ENCODE measurements at regions not wholly inside any gene's neighbourhood (a gene's known extent, or its start where the extent isn't known, plus 50 kb on each side); places are given as distances from the start of the nearest gene placed in this dataset.

DNA sequence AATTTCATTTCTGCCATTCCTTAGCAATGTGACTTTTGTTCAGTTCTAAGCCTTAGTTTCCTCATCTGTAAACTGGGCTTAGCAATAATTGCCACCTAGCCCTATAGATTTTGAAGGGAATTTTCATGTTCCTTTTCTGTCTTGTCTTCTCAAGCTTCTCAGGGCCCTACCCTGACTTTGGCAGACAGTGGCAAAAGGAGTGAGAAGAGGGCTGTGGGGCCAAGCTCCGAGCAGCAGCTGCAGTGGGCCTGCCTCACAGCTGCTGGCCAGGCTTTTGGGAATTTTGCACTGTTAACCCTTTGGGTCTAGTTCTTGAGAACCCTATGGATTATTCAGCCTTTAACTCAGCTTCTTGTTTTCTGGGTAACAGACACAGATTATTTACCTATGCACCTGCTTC lies 67.6 kb upstream of the IGSF1 start:
- Mint-ChIP-seq H3K27ac (no peak overlapping the region), H3K36me3 (ENCODE audit: low read depth) (no peaks in the 10 kb centered on the region), H3K4me1 (peaks cover 5% of the 10 kb centered on the region), H3K9me3 (no peaks in the 10 kb centered on the region), H3K27me3 (ENCODE audit: insufficient read depth) (no peaks in the 10 kb centered on the region), H3K4me3 (no peak overlapping the region)
- H3K4me3 ChIP-seq (ENCODE audit: low read length): no peak overlapping the region
- no peaks in the 10 kb centered on the region for H3K27me3 ChIP-seq (ENCODE audit: control insufficient read depth, insufficient read depth, low read length, poor library complexity, severe bottlenecking)
- no peaks in the 10 kb centered on the region for H3K9me3 ChIP-seq (ENCODE audit: control insufficient read depth, low read length)
- TF ChIP-seq, protein P1, sequence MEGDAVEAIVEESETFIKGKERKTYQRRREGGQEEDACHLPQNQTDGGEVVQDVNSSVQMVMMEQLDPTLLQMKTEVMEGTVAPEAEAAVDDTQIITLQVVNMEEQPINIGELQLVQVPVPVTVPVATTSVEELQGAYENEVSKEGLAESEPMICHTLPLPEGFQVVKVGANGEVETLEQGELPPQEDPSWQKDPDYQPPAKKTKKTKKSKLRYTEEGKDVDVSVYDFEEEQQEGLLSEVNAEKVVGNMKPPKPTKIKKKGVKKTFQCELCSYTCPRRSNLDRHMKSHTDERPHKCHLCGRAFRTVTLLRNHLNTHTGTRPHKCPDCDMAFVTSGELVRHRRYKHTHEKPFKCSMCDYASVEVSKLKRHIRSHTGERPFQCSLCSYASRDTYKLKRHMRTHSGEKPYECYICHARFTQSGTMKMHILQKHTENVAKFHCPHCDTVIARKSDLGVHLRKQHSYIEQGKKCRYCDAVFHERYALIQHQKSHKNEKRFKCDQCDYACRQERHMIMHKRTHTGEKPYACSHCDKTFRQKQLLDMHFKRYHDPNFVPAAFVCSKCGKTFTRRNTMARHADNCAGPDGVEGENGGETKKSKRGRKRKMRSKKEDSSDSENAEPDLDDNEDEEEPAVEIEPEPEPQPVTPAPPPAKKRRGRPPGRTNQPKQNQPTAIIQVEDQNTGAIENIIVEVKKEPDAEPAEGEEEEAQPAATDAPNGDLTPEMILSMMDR (conservative IDR thresholded peaks at IDR 0.05): no peak
- H3K36me3 ChIP-seq (ENCODE audit: control insufficient read depth, insufficient read depth, low read length): no peaks in the 10 kb centered on the region
- no peaks in the 10 kb centered on the region for H3K4me1 ChIP-seq (ENCODE audit: control insufficient read depth, insufficient read depth, low read length)
- DNase-seq: no peak
- WGBS, 2 experiments (ENCODE audit: insufficient coverage in 1 of 2, insufficient read length in 1 of 2): 92% methylated on average over 1 of the region's 1 CpG; no CpG with 5 or more reads in 1 of the 2 experiments
- H3K27ac ChIP-seq (ENCODE audit: low read depth, low read length): no peak overlapping the region
- H3K9ac ChIP-seq (ENCODE audit: extremely low read depth, low read length, poor library complexity, severe bottlenecking): no peak overlapping the region

DNA sequence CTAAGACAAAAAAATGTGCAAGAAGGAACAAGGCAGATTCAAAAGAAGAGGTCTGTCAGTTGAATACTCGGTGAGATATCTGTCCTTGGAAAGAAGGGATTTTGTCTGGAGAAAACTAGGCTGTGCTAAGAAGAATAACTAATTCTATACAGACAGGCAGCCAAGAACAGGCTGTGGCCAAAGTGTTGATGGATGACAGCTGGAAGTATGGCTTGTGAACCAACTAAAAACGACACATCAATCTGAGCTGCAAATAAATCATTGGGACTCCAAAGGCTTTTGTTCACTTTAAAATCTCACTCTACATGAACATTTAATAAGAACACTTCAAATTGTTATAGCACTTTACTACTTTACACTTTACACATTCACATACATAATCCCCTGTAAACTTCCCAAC lies 70.5 kb upstream of the IGSF1 start:
- Histone ChIP-seq H3K4me1 (ENCODE audit: control insufficient read depth, insufficient read depth, low read length) (no peaks in the 10 kb centered on the region), H3K27ac (ENCODE audit: low read depth, low read length) (no peak overlapping the region), H3K4me3 (ENCODE audit: low read length) (no peak overlapping the region), H3K27me3 (ENCODE audit: control insufficient read depth, insufficient read depth, low read length, poor library complexity, severe bottlenecking) (no peaks in the 10 kb centered on the region), H3K9me3 (ENCODE audit: control insufficient read depth, low read length) (no peaks in the 10 kb centered on the region), H3K36me3 (ENCODE audit: control insufficient read depth, insufficient read depth, low read length) (no peaks in the 10 kb centered on the region), H3K9ac (ENCODE audit: extremely low read depth, low read length, poor library complexity, severe bottlenecking) (no peak overlapping the region)
- no peak overlapping the region for H3K4me3 Mint-ChIP-seq
- TF ChIP-seq, protein P1 (conservative IDR thresholded peaks at IDR 0.05): no peak
- no peaks in the 10 kb centered on the region for H3K9me3 Mint-ChIP-seq
- no peak for DNase-seq
- peaks cover 6% of the 10 kb centered on the region for H3K36me3 Mint-ChIP-seq (ENCODE audit: low read depth)
- H3K4me1 Mint-ChIP-seq: peaks cover 5% of the 10 kb centered on the region
- H3K27ac Mint-ChIP-seq: no peak overlapping the region
- WGBS, 2 experiments (ENCODE audit: insufficient coverage in 1 of 2, insufficient read length in 1 of 2): 86% methylated on average over 2 of the region's 2 CpGs; no CpG with 5 or more reads in 1 of the 2 experiments
- no peaks in the 10 kb centered on the region for H3K27me3 Mint-ChIP-seq (ENCODE audit: insufficient read depth)

GRCh38 chrX:131365766-131366165 lies 76.7 kb upstream of the IGSF1 start:
- Histone ChIP-seq H3K9me3 (ENCODE audit: control insufficient read depth, low read length) (no peaks in the 10 kb centered on the region), H3K9ac (ENCODE audit: extremely low read depth, low read length, poor library complexity, severe bottlenecking) (no peak overlapping the region), H3K36me3 (ENCODE audit: control insufficient read depth, insufficient read depth, low read length) (no peaks in the 10 kb centered on the region), H3K27ac (ENCODE audit: low read depth, low read length) (no peak overlapping the region), H3K4me1 (ENCODE audit: control insufficient read depth, insufficient read depth, low read length) (no peaks in the 10 kb centered on the region), H3K27me3 (ENCODE audit: control insufficient read depth, insufficient read depth, low read length, poor library complexity, severe bottlenecking) (no peaks in the 10 kb centered on the region), H3K4me3 (ENCODE audit: low read length) (no peak overlapping the region)
- H3K36me3 Mint-ChIP-seq (ENCODE audit: low read depth): peaks cover 6% of the 10 kb centered on the region
- no peaks in the 10 kb centered on the region for H3K9me3 Mint-ChIP-seq
- DNase-seq: no peak
- WGBS, 2 experiments (ENCODE audit: insufficient coverage in 1 of 2, insufficient read length in 1 of 2): 70 to 80% methylated on average over 1 to 3 of the region's 3 CpGs
- no peaks in the 10 kb centered on the region for H3K27me3 Mint-ChIP-seq (ENCODE audit: insufficient read depth)
- no peak overlapping the region for H3K27ac Mint-ChIP-seq
- peaks cover 20% of the 10 kb centered on the region for H3K4me1 Mint-ChIP-seq
- TF ChIP-seq, protein P1 (conservative IDR thresholded peaks at IDR 0.05): no peak
- H3K4me3 Mint-ChIP-seq: no peak overlapping the region
